ENCODE measurements at regions not wholly inside any gene's neighbourhood (a gene's known extent, or its start where the extent isn't known, plus 50 kb on each side); places are given as distances from the start of the nearest gene placed in this dataset.

- DNase-seq = no peak
These were observed 252.4 kb downstream of the TOMM20 start for GRCh38 chr1:234875953-234876855.

GRCh38 chr1:234875328-234875952 lies 253.2 kb downstream of the TOMM20 start:
- DNase-seq = no peak

GRCh38 chr1:234874291-234875288 lies 254.0 kb downstream of the TOMM20 start:
- DNase-seq = no peak

GRCh38 chr1:234871710-234872271 lies 256.8 kb downstream of the TOMM20 start:
- no peak for DNase-seq

GRCh38 chr1:234871039-234871709 lies 257.5 kb downstream of the TOMM20 start:
- DNase-seq = no peak

- no peak for DNase-seq
These were observed 258.3 kb downstream of the TOMM20 start for GRCh38 chr1:234870020-234870981.

- no peak for DNase-seq
These were observed 259.2 kb downstream of the TOMM20 start for GRCh38 chr1:234869182-234870019.

- DNase-seq = no peak
These were observed 258.5 kb upstream of the IRF2BP2 start for GRCh38 chr1:234868296-234869147.

GRCh38 chr1:234866007-234866866 lies 256.3 kb upstream of the IRF2BP2 start:
- no peak for DNase-seq

GRCh38 chr1:234865171-234866006 lies 255.4 kb upstream of the IRF2BP2 start:
- no peak for DNase-seq

GRCh38 chr1:234864116-234864515 lies 254.1 kb upstream of the IRF2BP2 start:
- DNase-seq = no peak

- no peak for DNase-seq
These were observed 253.6 kb upstream of the IRF2BP2 start for GRCh38 chr1:234863551-234863971.

GRCh38 chr1:234862944-234863515 lies 253.1 kb upstream of the IRF2BP2 start:
- DNase-seq = no peak

GRCh38 chr1:234862360-234862943 lies 252.5 kb upstream of the IRF2BP2 start:
- no peak for DNase-seq

GRCh38 chr1:234861761-234862160 lies 251.8 kb upstream of the IRF2BP2 start:
- no peak for DNase-seq

- no peak for DNase-seq
These were observed 251.1 kb upstream of the IRF2BP2 start for GRCh38 chr1:234861024-234861620.
